H1 (cell line): ENCODE measurements at regions not wholly inside any gene's neighbourhood (a gene's known extent, or its start where the extent isn't known, plus 50 kb on each side); places are given as distances from the start of the nearest gene placed in this dataset.

Experiments used
- CTCF ChIA-PET: fragments of 300-600 bp; sonication (Branson Sonifier 250); formaldehyde crosslinking; loops from one replicate; lab custom pipeline; 2021; ENCODE audit not compliant: partially characterized antibody; lab: Charles Lee
- POLR2A ChIA-PET: fragments of 300-600 bp; sonication (Branson Sonifier 250); formaldehyde crosslinking; loops from one replicate; lab custom pipeline; 2021; ENCODE audit warnings: inconsistent platforms; ENCODE audit not compliant: partially characterized antibody; lab: Charles Lee
- DNase-seq, 2 experiments: peaks; one replicate each; pipeline versions ENCODE4 v3.0.0 to v3.0.0-alpha.2; 2010 to 2022; ENCODE audit warnings: low spot score in 2 of 2, low read depth in 1 of 2, mixed read lengths in 1 of 2
- FAIRE-seq: peaks from 2 replicates; lab custom pipeline; 2011; peaks lifted over from hg19 to GRCh38; lab: Jason Lieb, UNC
- H2AFZ ChIP-seq: 2 replicates; pipeline ENCODE4 v1.8.1; 2012; ENCODE audit warnings: low read length, inconsistent platforms
- H2AK5ac ChIP-seq: 2 replicates; pipeline ENCODE4 v1.6.1; 2013; ENCODE audit warnings: low read depth, low read length
- H2BK120ac ChIP-seq: replicated peaks from 2 replicates; pipeline ENCODE3; 2013; ENCODE audit warnings: low read depth, low read length, inconsistent platforms
- H2BK12ac ChIP-seq: 2 replicates; pipeline ENCODE4 v1.6.1; 2013; ENCODE audit warnings: low read depth, low read length
- H2BK15ac ChIP-seq: 2 replicates; pipeline ENCODE4 v1.6.1; 2013; ENCODE audit warnings: low read length
- H2BK20ac ChIP-seq: 2 replicates; pipeline ENCODE4 v1.6.1; 2013; ENCODE audit warnings: low read length
- H2BK5ac ChIP-seq: 2 replicates; pipeline ENCODE4 v1.6.1; 2013; ENCODE audit warnings: low read depth, low read length
- H3K14ac ChIP-seq: 2 replicates; pipeline ENCODE4 v1.6.1; 2013; ENCODE audit warnings: inconsistent platforms; ENCODE audit not compliant: insufficient read length
- H3K18ac ChIP-seq: 2 replicates; pipeline ENCODE4 v1.6.1; 2013; ENCODE audit warnings: low read length; ENCODE audit errors: extremely low read depth
- H3K23ac ChIP-seq: 2 replicates; pipeline ENCODE4 v1.6.1; 2013; ENCODE audit warnings: inconsistent platforms; ENCODE audit not compliant: insufficient read length
- H3K23me2 ChIP-seq: 2 replicates; pipeline ENCODE4 v1.6.1; 2013; ENCODE audit warnings: low read depth, low read length
- H3K27ac ChIP-seq: 2 replicates; pipeline ENCODE4 v1.6.1; 2011; ENCODE audit warnings: low read depth, low read length, inconsistent platforms
- H3K27me3 ChIP-seq, 4 experiments: replicated peaks in 1 of 4; 1 replicate in 1 of 4; 2 replicates in 3 of 4; pipeline versions ENCODE4 v1.6.1 to v1.8.1; 2011 to 2013; ENCODE audit warnings: low read length in 3 of 4, mild to moderate bottlenecking in 3 of 4, inconsistent platforms in 2 of 4, mixed read lengths in 2 of 4, moderate library complexity in 1 of 4; ENCODE audit not compliant: control insufficient read depth in 3 of 4, insufficient read depth in 3 of 4; ENCODE audit errors: extremely low read depth in 1 of 4
- H3K36me3 ChIP-seq, 4 experiments: 2 replicates each; pipeline versions ENCODE4 v1.6.1 to v1.8.1; 2011 to 2013; ENCODE audit warnings: mild to moderate bottlenecking in 4 of 4, low read length in 3 of 4, moderate library complexity in 2 of 4, control low read depth in 1 of 4, inconsistent platforms in 1 of 4; ENCODE audit not compliant: insufficient read depth in 4 of 4, control insufficient read depth in 2 of 4
- H3K4ac ChIP-seq: replicated peaks from 2 replicates; pipeline ENCODE3; 2013; ENCODE audit warnings: low read length, low read depth, mixed read lengths, inconsistent platforms; ENCODE audit not compliant: insufficient read length
- H3K4me1 ChIP-seq, 4 experiments: replicated peaks in 1 of 4; 1 replicate in 1 of 4; 2 replicates in 3 of 4; pipeline versions ENCODE4 v1.6.1 to v1.8.1; 2011 to 2013; ENCODE audit warnings: low read length in 3 of 4, inconsistent platforms in 2 of 4, mixed read lengths in 1 of 4; ENCODE audit not compliant: insufficient read depth in 4 of 4, control insufficient read depth in 3 of 4
- H3K4me2 ChIP-seq, 2 experiments: 2 replicates each; pipeline versions ENCODE4 v1.6.1 to v1.8.1; 2011 to 2013; ENCODE audit warnings: low read depth in 2 of 2, low read length in 2 of 2, control low read depth in 1 of 2, inconsistent platforms in 1 of 2, mild to moderate bottlenecking in 1 of 2; ENCODE audit not compliant: insufficient read depth in 1 of 2
- H3K4me3 ChIP-seq, 4 experiments: fragments of 200-600, 300-600 bp in 1 of 4; sonication (generic), shearing (Covaris generic), sonication (Bioruptor Twin) in 1 of 4; 2 replicates each; pipeline versions ENCODE4 v1.5.1 to v1.8.1; 2011 to 2016; ENCODE audit warnings: low read length in 4 of 4, low read depth in 3 of 4, control low read depth in 2 of 4, inconsistent platforms in 2 of 4, mild to moderate bottlenecking in 2 of 4, mixed read lengths in 1 of 4, moderate library complexity in 1 of 4; ENCODE audit not compliant: insufficient read depth in 2 of 4; ENCODE audit errors: extremely low read depth in 1 of 4
- H3K56ac ChIP-seq: replicated peaks from 2 replicates; pipeline ENCODE3; 2013; ENCODE audit warnings: low read depth, mild to moderate bottlenecking, mixed read lengths, low read length, inconsistent platforms; ENCODE audit not compliant: insufficient read length
- H3K79me1 ChIP-seq: 2 replicates; pipeline ENCODE4 v1.6.1; 2013; ENCODE audit warnings: low read depth, low read length, control low read depth
- H3K79me2 ChIP-seq, 2 experiments: 2 replicates each; pipeline versions ENCODE4 v1.6.1 to v1.8.1; 2012 to 2013; ENCODE audit warnings: low read length in 2 of 2, mild to moderate bottlenecking in 2 of 2, inconsistent platforms in 1 of 2; ENCODE audit not compliant: insufficient read depth in 2 of 2, control insufficient read depth in 1 of 2
- H3K9ac ChIP-seq, 4 experiments: replicated peaks in 1 of 4; 1 replicate in 1 of 4; 2 replicates in 3 of 4; pipeline versions ENCODE4 v1.6.1 to v1.8.1; 2011 to 2013; ENCODE audit warnings: low read depth in 3 of 4, low read length in 3 of 4, control low read depth in 2 of 4, mild to moderate bottlenecking in 2 of 4, moderate library complexity in 2 of 4, inconsistent platforms in 1 of 4; ENCODE audit errors: extremely low read depth in 1 of 4
- H3K9me3 ChIP-seq, 2 experiments: 2 replicates each; pipeline versions ENCODE4 v1.6.1 to v1.8.1; 2012 to 2013; ENCODE audit warnings: mild to moderate bottlenecking in 2 of 2, moderate library complexity in 2 of 2, control low read depth in 1 of 2, inconsistent platforms in 1 of 2, low read depth in 1 of 2, low read length in 1 of 2, mixed read lengths in 1 of 2; ENCODE audit not compliant: insufficient read depth in 2 of 2
- H4K20me1 ChIP-seq, 2 experiments: replicated peaks in 1 of 2; 2 replicates each; pipeline versions ENCODE3 to v1.8.1; 2011 to 2013; ENCODE audit warnings: inconsistent platforms in 2 of 2, low read length in 2 of 2, mild to moderate bottlenecking in 1 of 2; ENCODE audit not compliant: insufficient read depth in 2 of 2, control insufficient read depth in 1 of 2
- H4K5ac ChIP-seq: 2 replicates; pipeline ENCODE4 v1.6.1; 2013; ENCODE audit warnings: low read length, low read depth, mixed read lengths, inconsistent platforms; ENCODE audit not compliant: insufficient read length
- H4K8ac ChIP-seq: 2 replicates; pipeline ENCODE4 v1.8.0; 2013; ENCODE audit warnings: mild to moderate bottlenecking, moderate library complexity, low read length, inconsistent platforms; ENCODE audit not compliant: insufficient read depth; ENCODE audit errors: extremely low read depth
- H4K91ac ChIP-seq: replicated peaks from 2 replicates; pipeline ENCODE3; 2013; ENCODE audit warnings: low read length, mixed read lengths, inconsistent platforms; ENCODE audit not compliant: insufficient read length
- BACH1 ChIP-seq: IDR thresholded peaks from 2 replicates; pipeline ENCODE4 v1.6.1; 2012; ENCODE audit warnings: low read length, improper control_type of control experiment
- CHD2 ChIP-seq: IDR thresholded peaks from 2 replicates; pipeline ENCODE4 v1.6.1; 2012; ENCODE audit warnings: low read length, improper control_type of control experiment
- CTBP2 ChIP-seq: IDR thresholded peaks from 2 replicates; pipeline ENCODE4 v1.7.0; 2011; ENCODE audit warnings: borderline replicate concordance, mild to moderate bottlenecking, moderate library complexity, mixed read lengths, low read length; ENCODE audit not compliant: insufficient read depth, insufficient read length
- RAD21 ChIP-seq, 2 experiments: IDR thresholded peaks in 1 of 2; conservative IDR thresholded peaks in 1 of 2; 2 replicates each; pipeline ENCODE4 v1.6.1; 2011; ENCODE audit warnings: low read depth in 2 of 2, low read length in 2 of 2, improper control_type of control experiment in 1 of 2, inconsistent platforms in 1 of 2, mild to moderate bottlenecking in 1 of 2, moderate library complexity in 1 of 2
- WGBS, 2 experiments: shearing (Covaris generic) in 1 of 2; methylation state at CpG; one replicate each; pipeline versions ENCODE4 v1.1.6 to v1.1.7; 2013 to 2015; ENCODE audit warnings: low lambda C conversion rate in 2 of 2, mixed read lengths in 2 of 2, inconsistent platforms in 1 of 2, low coverage in 1 of 2, missing lambda C conversion rate in 1 of 2; ENCODE audit not compliant: insufficient replicate concordance in 2 of 2, insufficient coverage in 1 of 2, insufficient read length in 1 of 2; ENCODE audit errors: extremely low coverage in 1 of 2, missing lambda C conversion rate in 1 of 2; 5-methylcytosine and 5-hydroxymethylcytosine counted together

GRCh38 chr2:239700686-239701345 is 300.0 kb upstream of the HDAC4 start:
- Histone ChIP-seq H4K8ac (no peak overlapping the region), H3K18ac (no peak overlapping the region), H3K9me3 (peaks cover 0 to 4% of the 10 kb centered on the region in 2 experiments; a peak in 1 of 4 replicates), H3K27ac (no peak overlapping the region), H4K5ac (no peak overlapping the region), H3K4me2 (no peak overlapping the region), H3K23ac (no peak overlapping the region), H3K36me3 (no peaks in the 10 kb centered on the region), H2BK120ac (no peak overlapping the region), H3K79me1 (no peaks in the 10 kb centered on the region), H3K23me2 (no peaks in the 10 kb centered on the region), H3K9ac (no peak overlapping the region), H2BK12ac (no peak overlapping the region), H2BK5ac (no peak overlapping the region), H2BK20ac (no peak overlapping the region), H3K4ac (no peak overlapping the region), H3K4me3 (no peak overlapping the region), H3K56ac (no peak overlapping the region), H2AFZ (no peak overlapping the region), H2BK15ac (no peak overlapping the region), H3K14ac (no peak overlapping the region), H4K91ac (no peak overlapping the region), H4K20me1 (no peaks in the 10 kb centered on the region), H3K4me1 (no peaks in the 10 kb centered on the region; a peak in 1 of 7 replicates), H3K79me2 (no peaks in the 10 kb centered on the region), H3K27me3 (no peaks in the 10 kb centered on the region), H2AK5ac (no peak overlapping the region)
- CTCF ChIA-PET, result no interaction called here
- POLR2A ChIA-PET, result no interaction called here
- DNase-seq (no peak), FAIRE-seq (no peak)
- 90% methylated on average over 10 of the region's 10 CpGs; no CpG with 5 or more reads in 1 of the 2 experiments for WGBS, 2 experiments
- TF ChIP-seq BACH1 (no peak), CTBP2 (no peak), RAD21 (IDR thresholded peaks at IDR 0.05 in 1 of 2, conservative IDR thresholded peaks at IDR 0.05 in 1 of 2; ENCODE audit: low read depth in 2 of 2, low read length in 2 of 2) (no peak), CHD2 (no peak)
